ENCODE measurements at regions not wholly inside any gene's neighbourhood (a gene's known extent, or its start where the extent isn't known, plus 50 kb on each side); places are given as distances from the start of the nearest gene placed in this dataset.
A peak's percentile ranks its signal among the peaks of the same experiment; 100 is the strongest.

- H3K4me1 Mint-ChIP-seq (ENCODE audit: low read depth) = peaks cover 6% of the 10 kb centered on the region
- no peaks in the 10 kb centered on the region for H3K27me3 Mint-ChIP-seq (ENCODE audit: low read depth)
- no peak overlapping the region for H3K4me3 Mint-ChIP-seq (ENCODE audit: unreplicated experiment)
- no peaks in the 10 kb centered on the region for H3K36me3 Mint-ChIP-seq (ENCODE audit: low read depth)
- H3K27ac Mint-ChIP-seq (ENCODE audit: unreplicated experiment) = peak overlapping the region; percentile 43
- DNase-seq (ENCODE audit: low spot score) = no peak
- peaks cover 4% of the 10 kb centered on the region for H3K9me3 Mint-ChIP-seq (ENCODE audit: low read depth)
- TF ChIP-seq CTCF (IDR thresholded peaks at IDR 0.05) = no peak
Observed at GRCh38 chr3:65027335-65027734, 339.5 kb upstream of the ADAMTS9 start.

- no peak for DNase-seq (ENCODE audit: low spot score)
- Mint-ChIP-seq H3K4me1 (ENCODE audit: low read depth) (peaks cover 6% of the 10 kb centered on the region), H3K27ac (ENCODE audit: unreplicated experiment) (no peak overlapping the region)
Observed at GRCh38 chr3:65026151-65026550, 338.4 kb upstream of the ADAMTS9 start.

GRCh38 chr3:65024148-65024547, 336.3 kb upstream of the ADAMTS9 start:
- H3K36me3 Mint-ChIP-seq (ENCODE audit: low read depth) = no peaks in the 10 kb centered on the region
- H3K9me3 Mint-ChIP-seq (ENCODE audit: low read depth) = no peaks in the 10 kb centered on the region
- H3K4me1 Mint-ChIP-seq (ENCODE audit: low read depth) = no peaks in the 10 kb centered on the region
- H3K27me3 Mint-ChIP-seq (ENCODE audit: low read depth) = no peaks in the 10 kb centered on the region
- no peak overlapping the region for H3K4me3 Mint-ChIP-seq (ENCODE audit: unreplicated experiment)
- H3K27ac Mint-ChIP-seq (ENCODE audit: unreplicated experiment) = no peak overlapping the region
- no peak for TF ChIP-seq CTCF (IDR thresholded peaks at IDR 0.05)
- no peak for DNase-seq (ENCODE audit: low spot score)

More at GRCh38 chr3:65026151-65026550, 338.4 kb upstream of the ADAMTS9 start:
- H3K36me3 Mint-ChIP-seq (ENCODE audit: low read depth) = no peaks in the 10 kb centered on the region
- H3K4me3 Mint-ChIP-seq (ENCODE audit: unreplicated experiment) = no peak overlapping the region
- no peaks in the 10 kb centered on the region for H3K27me3 Mint-ChIP-seq (ENCODE audit: low read depth)
- peak; percentile 22 for TF ChIP-seq CTCF (IDR thresholded peaks at IDR 0.05)
- H3K9me3 Mint-ChIP-seq (ENCODE audit: low read depth) = peaks cover 4% of the 10 kb centered on the region

- DNase-seq (ENCODE audit: low spot score) = no peak
- Mint-ChIP-seq H3K36me3 (ENCODE audit: low read depth) (no peaks in the 10 kb centered on the region), H3K4me3 (ENCODE audit: unreplicated experiment) (no peak overlapping the region), H3K4me1 (ENCODE audit: low read depth) (no peaks in the 10 kb centered on the region), H3K27ac (ENCODE audit: unreplicated experiment) (no peak overlapping the region), H3K9me3 (ENCODE audit: low read depth) (no peaks in the 10 kb centered on the region), H3K27me3 (ENCODE audit: low read depth) (no peaks in the 10 kb centered on the region)
- TF ChIP-seq CTCF (IDR thresholded peaks at IDR 0.05) = no peak
Observed at GRCh38 chr3:65020281-65021160, 332.7 kb upstream of the ADAMTS9 start.

- DNase-seq (ENCODE audit: low spot score) = no peak
- Mint-ChIP-seq H3K9me3 (ENCODE audit: low read depth) (no peaks in the 10 kb centered on the region), H3K4me3 (ENCODE audit: unreplicated experiment) (no peak overlapping the region), H3K27ac (ENCODE audit: unreplicated experiment) (no peak overlapping the region), H3K27me3 (ENCODE audit: low read depth) (no peaks in the 10 kb centered on the region), H3K4me1 (ENCODE audit: low read depth) (no peaks in the 10 kb centered on the region), H3K36me3 (ENCODE audit: low read depth) (peaks cover 2% of the 10 kb centered on the region)
- no peak for TF ChIP-seq CTCF (IDR thresholded peaks at IDR 0.05)
Observed at GRCh38 chr3:65019443-65020055, 331.7 kb upstream of the ADAMTS9 start.
